Kidney (tissue), 13 donors: ENCODE measurements at regions not wholly inside any gene's neighbourhood (a gene's known extent, or its start where the extent isn't known, plus 50 kb on each side); places are given as distances from the start of the nearest gene placed in this dataset.

ENCODE experiments used
- DNase-seq, 5 donors: peaks; one replicate each; pipeline ENCODE4 v3.0.0-alpha.2; 2013 to 2020
- FAIRE-seq: peaks from 2 replicates; lab custom pipeline; 2012; peaks lifted over from hg19 to GRCh38; lab: Jason Lieb, UNC
- H3K27ac ChIP-seq, 2 donors: one replicate each; pipeline ENCODE4 v1.7.0; 2013; ENCODE audit warnings: low read depth in 2 of 2, low read length in 2 of 2, inconsistent platforms in 1 of 2
- H3K27me3 ChIP-seq: one replicate; pipeline ENCODE4 v1.7.1; 2013; ENCODE audit warnings: low read length, inconsistent platforms; ENCODE audit not compliant: control insufficient read depth, insufficient read depth
- H3K36me3 ChIP-seq, 3 donors: one replicate each; pipeline versions ENCODE4 v1.7.0 to v1.7.1; 2013; ENCODE audit warnings: low read length in 3 of 3, control low read depth in 1 of 3, inconsistent platforms in 1 of 3; ENCODE audit not compliant: insufficient read depth in 3 of 3, control insufficient read depth in 2 of 3
- H3K4me1 ChIP-seq, 3 donors: one replicate each; pipeline versions ENCODE4 v1.7.0 to v1.7.1; 2013; ENCODE audit warnings: low read length in 3 of 3, inconsistent platforms in 1 of 3, low read depth in 1 of 3; ENCODE audit not compliant: control insufficient read depth in 2 of 3, insufficient read depth in 2 of 3
- H3K4me3 ChIP-seq, 3 donors: one replicate each; pipeline versions ENCODE4 v1.7.0 to v1.8.1; 2013; ENCODE audit warnings: low read length in 3 of 3, control low read depth in 1 of 3, inconsistent platforms in 1 of 3
- H3K9ac ChIP-seq, 3 donors: one replicate each; pipeline versions ENCODE4 v1.7.0 to v1.7.1; 2013; ENCODE audit warnings: low read length in 3 of 3, control low read depth in 1 of 3, inconsistent platforms in 1 of 3
- H3K9me3 ChIP-seq, 3 donors: one replicate each; pipeline versions ENCODE4 v1.7.0 to v1.7.1; 2013; ENCODE audit warnings: low read length in 3 of 3, control low read depth in 1 of 3, inconsistent platforms in 1 of 3; ENCODE audit not compliant: control insufficient read depth in 2 of 3, insufficient read depth in 1 of 3
- CTCF ChIP-seq: IDR thresholded peaks from 3 replicates; pipeline ENCODE4 v1.5.1; 2012; ENCODE audit warnings: mild to moderate bottlenecking, moderate library complexity, borderline replicate concordance; ENCODE audit not compliant: insufficient read depth; ENCODE audit errors: extremely low read depth
- intact Hi-C: fragments of 100-400 bp; cut with DNase I; formaldehyde crosslinking; loops from one replicate; pipeline ENCODE4 v1.11.1; 2022
- donor health status: control.
- donor health status: control.
- donor health status: control.
- donor health status: control.
- donor health status: control.
- donor health status: DM: yes; HTN: yes; CAD: no.
- donor health status: Normal renal cell carcinoma (clear cell type).

- Histone ChIP-seq H3K9me3 (no peaks in the 10 kb centered on the region), H3K36me3 (no peaks in the 10 kb centered on the region), H3K4me3 (no peak overlapping the region), H3K27ac (no peak overlapping the region), H3K4me1 (no peaks in the 10 kb centered on the region), H3K9ac (no peak overlapping the region), H3K27me3 (no peaks in the 10 kb centered on the region)
- DNase-seq (no peak), FAIRE-seq (no peak)
- intact Hi-C loops = no loop called here
- TF ChIP-seq CTCF = no peak
Measured at GRCh38 chr1:96508233-96508632, 213.4 kb upstream of the PTBP2 start.

GRCh38 chr1:96509339-96509738 lies 212.2 kb upstream of the PTBP2 start:
- no peak overlapping the region for H3K9ac ChIP-seq
- H3K9me3 ChIP-seq = no peaks in the 10 kb centered on the region
- H3K27ac ChIP-seq = no peak overlapping the region
- H3K27me3 ChIP-seq = no peaks in the 10 kb centered on the region
- H3K4me1 ChIP-seq = no peaks in the 10 kb centered on the region
- no peak for DNase-seq
- no peak for TF ChIP-seq CTCF
- no peak overlapping the region for H3K4me3 ChIP-seq
- H3K36me3 ChIP-seq = no peaks in the 10 kb centered on the region
- no peak for FAIRE-seq
- intact Hi-C loops = no loop called here

GRCh38 chr1:96509951-96510350 lies 211.6 kb upstream of the PTBP2 start:
- Histone ChIP-seq H3K36me3 (no peaks in the 10 kb centered on the region), H3K4me1 (no peaks in the 10 kb centered on the region), H3K9me3 (no peaks in the 10 kb centered on the region), H3K9ac (no peak overlapping the region), H3K4me3 (no peak overlapping the region), H3K27ac (no peak overlapping the region), H3K27me3 (no peaks in the 10 kb centered on the region)
- intact Hi-C loops = no loop called here
- FAIRE-seq = no peak
- TF ChIP-seq CTCF = no peak
- DNase-seq = no peak

GRCh38 chr1:96510391-96510790 lies 211.2 kb upstream of the PTBP2 start:
- Histone ChIP-seq H3K27me3 (no peaks in the 10 kb centered on the region), H3K4me3 (no peak overlapping the region), H3K9me3 (no peaks in the 10 kb centered on the region), H3K9ac (no peak overlapping the region), H3K4me1 (no peaks in the 10 kb centered on the region), H3K27ac (no peak overlapping the region), H3K36me3 (no peaks in the 10 kb centered on the region)
- FAIRE-seq (no peak), DNase-seq (no peak)
- intact Hi-C loops = no loop called here
- TF ChIP-seq CTCF = no peak
